HG03457 (cell line): ENCODE measurements at regions not wholly inside any gene's neighbourhood (a gene's known extent, or its start where the extent isn't known, plus 50 kb on each side); places are given as distances from the start of the nearest gene placed in this dataset.

Experiments
- ATAC-seq: cut with Tn5 transposase; IDR thresholded peaks from one replicate; pipeline ENCODE4 v1.9.1; 2021; ENCODE audit warnings: moderate number of reproducible peaks; ENCODE audit not compliant: unreplicated experiment

DNA sequence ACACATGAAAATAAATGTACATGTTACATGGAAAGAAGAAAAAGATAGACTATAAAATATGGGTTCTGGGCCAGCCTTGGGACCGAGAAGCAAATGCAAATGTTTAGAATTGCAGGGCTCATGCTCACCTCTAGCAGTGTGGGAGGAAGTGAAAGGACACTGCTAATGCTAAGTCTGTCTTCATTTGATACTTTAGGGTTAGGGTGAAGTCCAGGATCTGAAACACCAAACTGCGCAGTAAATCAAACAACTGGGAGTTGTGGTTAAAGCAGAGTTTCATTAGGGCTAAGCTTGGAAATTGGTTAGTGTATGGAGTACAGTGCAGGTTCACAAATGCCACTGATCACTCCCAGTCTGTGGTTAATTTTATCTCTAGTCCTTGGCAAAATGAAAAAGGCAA, 73.2 kb upstream of the PDK4 start:
- no peak for ATAC-seq

- ATAC-seq, result no peak
Measured at GRCh38 chr7:95668504-95669018, 72.2 kb upstream of the PDK4 start.

- no peak for ATAC-seq
Measured at GRCh38 chr7:95662987-95663386, 66.7 kb upstream of the PDK4 start.

GRCh38 chr7:95660023-95660434, 63.7 kb upstream of the PDK4 start:
- ATAC-seq, result no peak

GRCh38 chr7:95658676-95659075, 62.4 kb upstream of the PDK4 start:
- no peak for ATAC-seq

GRCh38 chr7:95649546-95649945, 53.2 kb upstream of the PDK4 start:
- no peak for ATAC-seq

- ATAC-seq, result no peak
Measured at GRCh38 chr7:95646350-95646749, 50.0 kb upstream of the PDK4 start.
